Body of pancreas (tissue), 4 donors: ENCODE measurements at regions not wholly inside any gene's neighbourhood (a gene's known extent, or its start where the extent isn't known, plus 50 kb on each side); places are given as distances from the start of the nearest gene placed in this dataset.

Experiments
- POLR2A ChIP-seq, 3 donors: fragments of 450-650 bp; IDR thresholded peaks; one replicate each; pipeline ENCODE4 v1.6.1; 2016; ENCODE audit warnings: antibody characterized with exemption in 3 of 3, mild to moderate bottlenecking in 2 of 3
- TF ChIP-seq, protein P1 (sequence below), 7 experiments: fragments of 450-650 bp in 4 of 7; fragments of 200-600 bp in 3 of 7; sonication (generic) in 3 of 7; IDR thresholded peaks; one replicate each; pipeline ENCODE4 v1.5.1; 2016 to 2019; ENCODE audit warnings: antibody characterized with exemption in 7 of 7

GRCh38 chr18:40690062-40690461 lies 1265.0 kb upstream of the PIK3C3 start:
- TF ChIP-seq, protein P1, sequence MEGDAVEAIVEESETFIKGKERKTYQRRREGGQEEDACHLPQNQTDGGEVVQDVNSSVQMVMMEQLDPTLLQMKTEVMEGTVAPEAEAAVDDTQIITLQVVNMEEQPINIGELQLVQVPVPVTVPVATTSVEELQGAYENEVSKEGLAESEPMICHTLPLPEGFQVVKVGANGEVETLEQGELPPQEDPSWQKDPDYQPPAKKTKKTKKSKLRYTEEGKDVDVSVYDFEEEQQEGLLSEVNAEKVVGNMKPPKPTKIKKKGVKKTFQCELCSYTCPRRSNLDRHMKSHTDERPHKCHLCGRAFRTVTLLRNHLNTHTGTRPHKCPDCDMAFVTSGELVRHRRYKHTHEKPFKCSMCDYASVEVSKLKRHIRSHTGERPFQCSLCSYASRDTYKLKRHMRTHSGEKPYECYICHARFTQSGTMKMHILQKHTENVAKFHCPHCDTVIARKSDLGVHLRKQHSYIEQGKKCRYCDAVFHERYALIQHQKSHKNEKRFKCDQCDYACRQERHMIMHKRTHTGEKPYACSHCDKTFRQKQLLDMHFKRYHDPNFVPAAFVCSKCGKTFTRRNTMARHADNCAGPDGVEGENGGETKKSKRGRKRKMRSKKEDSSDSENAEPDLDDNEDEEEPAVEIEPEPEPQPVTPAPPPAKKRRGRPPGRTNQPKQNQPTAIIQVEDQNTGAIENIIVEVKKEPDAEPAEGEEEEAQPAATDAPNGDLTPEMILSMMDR (IDR thresholded peaks at IDR 0.05), result no peak
- TF ChIP-seq POLR2A (IDR thresholded peaks at IDR 0.05), result no peak
